GM12873 (cell line): ENCODE measurements at regions not wholly inside any gene's neighbourhood (a gene's known extent, or its start where the extent isn't known, plus 50 kb on each side); places are given as distances from the start of the nearest gene placed in this dataset.

Experiments
- CTCF ChIP-seq: IDR thresholded peaks from 2 replicates; pipeline ENCODE4 v1.5.1; 2012; ENCODE audit warnings: low read depth, mild to moderate bottlenecking, moderate library complexity, low read length, control low read depth; ENCODE audit not compliant: insufficient read depth; ENCODE audit errors: missing control alignments

DNA sequence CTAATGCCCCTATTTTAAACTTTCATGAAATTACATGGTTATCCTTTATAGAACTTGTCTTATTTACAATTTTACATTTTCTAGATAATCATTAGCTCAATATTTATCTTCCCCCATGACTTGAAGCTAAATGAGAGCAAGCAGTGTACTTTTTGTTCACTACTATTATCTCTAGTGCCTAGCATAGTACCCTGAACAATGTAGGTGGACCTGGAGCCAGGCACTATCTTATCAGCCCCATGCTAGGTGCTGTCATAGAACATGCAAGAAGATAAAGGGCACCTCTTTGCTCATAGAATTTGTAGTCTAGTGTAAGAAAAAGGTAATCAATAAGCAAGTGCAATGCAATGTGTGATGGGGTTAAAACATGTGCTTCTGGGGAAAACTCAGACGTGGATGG, 399.9 kb downstream of the ELAVL2 start:
- no peak for TF ChIP-seq CTCF

- TF ChIP-seq CTCF, result no peak
Measured at GRCh38 chr9:23431459-23431858, 394.6 kb downstream of the ELAVL2 start.

GRCh38 chr9:23434654-23435053, 391.4 kb downstream of the ELAVL2 start:
- no peak for TF ChIP-seq CTCF

GRCh38 chr9:23438299-23438907, 387.6 kb downstream of the ELAVL2 start:
- TF ChIP-seq CTCF, result no peak

- TF ChIP-seq CTCF, result no peak
Measured at GRCh38 chr9:23441275-23441674, 384.8 kb downstream of the ELAVL2 start.

DNA sequence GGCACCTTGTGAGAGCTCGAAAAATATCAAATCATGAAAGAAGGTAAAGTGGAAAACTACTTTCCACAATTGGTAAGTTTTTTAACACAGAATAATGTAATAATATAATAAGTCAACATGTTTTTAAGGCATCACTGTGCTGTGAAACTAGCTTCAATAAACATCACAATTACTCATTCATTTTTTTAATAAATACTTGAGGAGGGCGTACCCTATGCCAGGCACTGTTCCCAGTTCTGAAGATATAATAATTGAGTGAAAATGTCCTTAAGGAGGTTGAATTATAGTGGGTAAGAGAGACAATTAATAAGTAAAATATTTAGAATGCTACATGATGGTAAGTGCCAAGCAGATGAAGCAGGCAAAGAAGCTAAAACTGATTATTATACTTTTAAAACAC, 381.4 kb downstream of the ELAVL2 start:
- no peak for TF ChIP-seq CTCF

DNA sequence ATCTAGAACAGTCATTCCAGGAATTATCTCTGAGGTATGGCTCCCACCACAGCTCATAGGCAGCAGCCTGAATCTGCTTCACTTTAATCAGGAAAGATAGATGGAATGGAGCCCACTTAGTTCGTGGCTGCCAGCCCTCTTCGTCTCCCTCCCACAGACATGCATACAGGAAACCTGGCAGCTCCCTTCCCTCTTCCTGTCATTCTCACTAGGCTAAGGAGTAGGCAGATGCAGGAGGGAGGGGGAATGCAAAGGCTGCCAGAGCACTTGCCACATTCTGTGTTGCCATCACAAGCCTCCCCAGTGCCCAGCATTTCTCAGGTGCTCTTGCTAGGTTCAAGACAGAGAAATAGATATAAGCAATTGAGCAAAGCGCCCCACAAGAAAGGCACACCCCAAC, 378.9 kb downstream of the ELAVL2 start:
- TF ChIP-seq CTCF, result no peak
